ENCODE measurements at regions not wholly inside any gene's neighbourhood (a gene's known extent, or its start where the extent isn't known, plus 50 kb on each side); places are given as distances from the start of the nearest gene placed in this dataset.

- TF ChIP-seq CTCF (IDR thresholded peaks at IDR 0.05): no peak
- TF ChIP-seq POLR2AphosphoS5 (IDR thresholded peaks at IDR 0.05): no peak
- no peak for TF ChIP-seq POLR2A (IDR thresholded peaks at IDR 0.05)
These were observed 97.0 kb upstream of the CERS6 start for GRCh38 chr2:168359082-168359481.

All from breast epithelium (tissue), 3 donors.